Gastroesophageal sphincter (tissue), 4 donors: ENCODE measurements at regions not wholly inside any gene's neighbourhood (a gene's known extent, or its start where the extent isn't known, plus 50 kb on each side); places are given as distances from the start of the nearest gene placed in this dataset.
A peak's percentile ranks its signal among the peaks of the same experiment; 100 is the strongest.

ENCODE experiments used
- ATAC-seq: fragments of 150-250 bp; one replicate; pipeline ENCODE4 v1.9.1; 2016; ENCODE audit warnings: mild to moderate bottlenecking, moderate library complexity
- H3K27ac ChIP-seq, 4 donors: fragments of 200-600 bp; sonication (generic) in 3 of 4; 1 replicate in 3 of 4; 2 replicates in 1 of 4; pipeline ENCODE4 v1.5.1; 2016 to 2019
- H3K27me3 ChIP-seq: fragments of 200-600 bp; sonication (generic); one replicate; pipeline ENCODE4 v1.5.1; 2019
- H3K36me3 ChIP-seq, 2 donors: fragments of 200-600 bp; sonication (generic); one replicate each; pipeline ENCODE4 v1.5.1; 2019; ENCODE audit warnings: control low read depth in 1 of 2
- H3K4me1 ChIP-seq, 3 donors: fragments of 200-600 bp; sonication (generic); 1 replicate in 2 of 3; 2 replicates in 1 of 3; pipeline ENCODE4 v1.5.1; 2016 to 2019; ENCODE audit warnings: control low read depth in 2 of 3
- H3K4me3 ChIP-seq, 2 donors: fragments of 200-600 bp; sonication (generic); one replicate each; pipeline ENCODE4 v1.5.1; 2019; ENCODE audit warnings: mild to moderate bottlenecking in 1 of 2, moderate library complexity in 1 of 2
- H3K9me3 ChIP-seq, 3 donors: fragments of 200-600 bp; sonication (generic); one replicate each; pipeline ENCODE4 v1.5.1; 2017 to 2019; ENCODE audit warnings: control low read depth in 2 of 3
- CTCF ChIP-seq, 4 experiments: fragments of 200-600 bp in 2 of 4; fragments of 450-650 bp in 2 of 4; sonication (generic) in 1 of 4; IDR thresholded peaks; one replicate each; pipeline ENCODE4 v1.5.1; 2017 to 2019; ENCODE audit warnings: antibody characterized with exemption in 4 of 4, mild to moderate bottlenecking in 2 of 4, moderate library complexity in 2 of 4
- EP300 ChIP-seq: sonication (generic); formaldehyde crosslinking; IDR thresholded peaks from one replicate; pipeline ENCODE4 v1.6.1; 2017; ENCODE audit warnings: antibody characterized with exemption, mild to moderate bottlenecking
- POLR2A ChIP-seq, 2 donors: fragments of 450-650 bp; IDR thresholded peaks; one replicate each; pipeline ENCODE4 v1.6.1; 2017; ENCODE audit warnings: antibody characterized with exemption in 2 of 2, mild to moderate bottlenecking in 2 of 2, moderate library complexity in 1 of 2
- POLR2AphosphoS5 ChIP-seq: sonication (generic); formaldehyde crosslinking; IDR thresholded peaks from one replicate; pipeline ENCODE4 v1.6.1; 2017; ENCODE audit warnings: antibody characterized with exemption
- WGBS, 2 donors: methylation state at CpG; one replicate each; pipeline ENCODE4 v1.1.5; 2018; ENCODE audit warnings: low coverage in 1 of 2; 5-methylcytosine and 5-hydroxymethylcytosine counted together

- no peak for TF ChIP-seq CTCF (IDR thresholded peaks at IDR 0.05)
- TF ChIP-seq POLR2A (IDR thresholded peaks at IDR 0.05) = no peak
These were observed 115.0 kb upstream of the INPP4B start for GRCh38 chr4:142960867-142961644.

GRCh38 chr4:142961866-142962265 lies 115.8 kb upstream of the INPP4B start:
- Histone ChIP-seq H3K9me3 (no peaks in the 10 kb centered on the region), H3K4me1 (peaks cover 8 to 28% (median 13%) of the 10 kb centered on the region in 3 donors), H3K4me3 (no peak overlapping the region), H3K36me3 (no peaks in the 10 kb centered on the region), H3K27me3 (no peaks in the 10 kb centered on the region), H3K27ac (peak overlapping the region in 1 of 4 donors; percentile 21)
- WGBS, 2 donors = 0% methylated on average over 1 of the region's 1 CpG; no CpG with 5 or more reads in 1 of the 2 donors
- TF ChIP-seq POLR2A (IDR thresholded peaks at IDR 0.05) (no peak), CTCF (IDR thresholded peaks at IDR 0.05) (no peak), EP300 (no peak), POLR2AphosphoS5 (no peak)
- ATAC-seq = peak; percentile 72

More at GRCh38 chr4:142960867-142961644, 115.0 kb upstream of the INPP4B start:
- Histone ChIP-seq H3K27ac (peak overlapping the region; percentile 8 to 51 (median 32)), H3K27me3 (no peaks in the 10 kb centered on the region), H3K4me1 (peaks cover 8 to 28% (median 13%) of the 10 kb centered on the region in 3 donors), H3K4me3 (no peak overlapping the region), H3K36me3 (no peaks in the 10 kb centered on the region), H3K9me3 (no peaks in the 10 kb centered on the region)
- 23 to 41% methylated on average over 6 of the region's 6 CpGs for whole genome bisulfite sequencing, 2 donors
- ATAC-seq = no peak

- no peaks in the 10 kb centered on the region for H3K36me3 ChIP-seq
- H3K9me3 ChIP-seq = no peaks in the 10 kb centered on the region
- peaks cover 0 to 8% (median 0%) of the 10 kb centered on the region in 3 donors for H3K4me1 ChIP-seq
- peak; percentile 41 for ATAC-seq
- H3K27me3 ChIP-seq = no peaks in the 10 kb centered on the region
- no peak overlapping the region for H3K4me3 ChIP-seq
- TF ChIP-seq CTCF (IDR thresholded peaks at IDR 0.05) (no peak), EP300 (no peak), POLR2A (IDR thresholded peaks at IDR 0.05) (no peak), POLR2AphosphoS5 (no peak)
- H3K27ac ChIP-seq = no peak overlapping the region
These were observed 128.2 kb upstream of the INPP4B start for GRCh38 chr4:142974328-142974727.

- Histone ChIP-seq H3K4me3 (no peak overlapping the region), H3K4me1 (peaks cover 0 to 8% (median 0%) of the 10 kb centered on the region in 3 donors), H3K9me3 (no peaks in the 10 kb centered on the region), H3K27ac (no peak overlapping the region), H3K27me3 (no peaks in the 10 kb centered on the region), H3K36me3 (no peaks in the 10 kb centered on the region)
- WGBS, 2 donors = 40 to 54% methylated on average over 1 of the region's 1 CpG
- no peak for TF ChIP-seq POLR2AphosphoS5
- no peak for TF ChIP-seq POLR2A (IDR thresholded peaks at IDR 0.05)
- no peak for TF ChIP-seq EP300
- TF ChIP-seq CTCF (IDR thresholded peaks at IDR 0.05) = no peak
- ATAC-seq = no peak
These were observed 129.5 kb upstream of the INPP4B start for GRCh38 chr4:142975618-142976017.

GRCh38 chr4:142976482-142976881 lies 130.4 kb upstream of the INPP4B start:
- no peak overlapping the region for H3K4me3 ChIP-seq
- H3K36me3 ChIP-seq = no peaks in the 10 kb centered on the region
- TF ChIP-seq POLR2AphosphoS5 = no peak
- no peak for TF ChIP-seq CTCF (IDR thresholded peaks at IDR 0.05)
- TF ChIP-seq EP300 = no peak
- TF ChIP-seq POLR2A (IDR thresholded peaks at IDR 0.05) = no peak
- WGBS, 2 donors = 52 to 74% methylated on average over 3 of the region's 3 CpGs
- no peak overlapping the region for H3K27ac ChIP-seq
- H3K27me3 ChIP-seq = no peaks in the 10 kb centered on the region
- no peak for ATAC-seq
- H3K9me3 ChIP-seq = no peaks in the 10 kb centered on the region
- H3K4me1 ChIP-seq = peaks cover 0 to 8% (median 0%) of the 10 kb centered on the region in 3 donors
